SK-N-SH (cell line): ENCODE measurements at regions not wholly inside any gene's neighbourhood (a gene's known extent, or its start where the extent isn't known, plus 50 kb on each side); places are given as distances from the start of the nearest gene placed in this dataset.

Experiments used
- CTCF ChIA-PET: fragments of 300-600, 350-600 bp; formaldehyde crosslinking; extraction: SDS; loops from one replicate; lab custom pipeline; 2021; lab: Yijun Ruan, JAX
- POLR2A ChIA-PET: fragments of 350-600 bp; sonication (Branson Sonifier 250); formaldehyde crosslinking; extraction: SDS; loops from one replicate; lab custom pipeline; 2020; ENCODE audit warnings: antibody characterized with exemption, inconsistent platforms; lab: Yijun Ruan, JAX
- DNase-seq: peaks from one replicate; pipeline ENCODE4 v3.0.0; 2012
- H2AFZ ChIP-seq: fragments of 200-600 bp; sonication (generic); 2 replicates; pipeline ENCODE4 v1.8.1; 2016; ENCODE audit warnings: antibody characterized with exemption, mild to moderate bottlenecking, low read depth
- H3F3A ChIP-seq: fragments of 200-600 bp; sonication (generic); replicated peaks from 2 replicates; pipeline ENCODE3; 2016; ENCODE audit warnings: antibody characterized with exemption, mild to moderate bottlenecking; ENCODE audit not compliant: insufficient read depth
- H3K27ac ChIP-seq, 2 experiments: fragments of 200-500 bp in 1 of 2; fragments of 200-600 bp in 1 of 2; sonication (Bioruptor generic) in 1 of 2; sonication (generic), shearing (Covaris generic) in 1 of 2; 2 replicates each; pipeline versions ENCODE4 v1.5.1 to v1.6.1; 2014 to 2016; ENCODE audit warnings: low read depth in 2 of 2, inconsistent platforms in 1 of 2, low read length in 1 of 2, mild to moderate bottlenecking in 1 of 2, mixed read lengths in 1 of 2
- H3K27me3 ChIP-seq: fragments of 200-600 bp; sonication (generic), shearing (Covaris generic); 2 replicates; pipeline ENCODE4 v1.6.1; 2016; ENCODE audit warnings: mixed run types; ENCODE audit not compliant: insufficient read depth
- H3K36me3 ChIP-seq, 2 experiments: fragments of 200-500 bp in 1 of 2; fragments of 200-600 bp in 1 of 2; sonication (Bioruptor generic) in 1 of 2; sonication (generic) in 1 of 2; replicated peaks in 1 of 2; 2 replicates each; pipeline versions ENCODE3 to v1.5.1; 2014 to 2016; ENCODE audit warnings: low read length in 1 of 2, mild to moderate bottlenecking in 1 of 2; ENCODE audit not compliant: insufficient read depth in 2 of 2, control insufficient read depth in 1 of 2
- H3K4me1 ChIP-seq, 2 experiments: fragments of 200-500 bp in 1 of 2; fragments of 200-600 bp in 1 of 2; sonication (Bioruptor generic) in 1 of 2; sonication (generic), shearing (Covaris generic) in 1 of 2; 2 replicates each; pipeline versions ENCODE4 v1.5.1 to v1.6.1; 2014 to 2016; ENCODE audit warnings: low read depth in 1 of 2, low read length in 1 of 2, mixed run types in 1 of 2; ENCODE audit not compliant: insufficient read depth in 2 of 2, control insufficient read depth in 1 of 2
- H3K4me2 ChIP-seq: fragments of 200-600 bp; sonication (generic), shearing (Covaris generic); 2 replicates; pipeline ENCODE4 v1.6.1; 2017; ENCODE audit warnings: mixed run types
- H3K4me3 ChIP-seq, 2 experiments: fragments of 200-500 bp in 1 of 2; fragments of 200-600 bp in 1 of 2; sonication (Bioruptor generic) in 1 of 2; sonication (generic), shearing (Covaris generic) in 1 of 2; 2 replicates each; pipeline versions ENCODE4 v1.5.1 to v1.8.1; 2014 to 2016; ENCODE audit warnings: low read depth in 2 of 2, inconsistent platforms in 1 of 2, low read length in 1 of 2, mild to moderate bottlenecking in 1 of 2, mixed read lengths in 1 of 2, moderate library complexity in 1 of 2
- H3K79me2 ChIP-seq: fragments of 200-600 bp; sonication (generic); 2 replicates; pipeline ENCODE4 v1.8.1; 2017; ENCODE audit warnings: mild to moderate bottlenecking; ENCODE audit not compliant: insufficient read depth
- H3K9ac ChIP-seq: fragments of 200-600 bp; sonication (generic); 2 replicates; pipeline ENCODE4 v1.6.1; 2017; ENCODE audit warnings: mixed run types
- H3K9me2 ChIP-seq: fragments of 200-600 bp; sonication (generic); 2 replicates; pipeline ENCODE4 v1.6.1; 2017; ENCODE audit warnings: mixed run types
- H3K9me3 ChIP-seq: fragments of 200-600 bp; sonication (generic); 2 replicates; pipeline ENCODE4 v1.6.1; 2017; ENCODE audit warnings: mixed run types, mild to moderate bottlenecking, moderate library complexity
- H4K20me1 ChIP-seq: fragments of 200-600 bp; sonication (generic); 2 replicates; pipeline ENCODE4 v1.6.1; 2017; ENCODE audit warnings: mild to moderate bottlenecking, mixed run types; ENCODE audit not compliant: insufficient read depth
- CHD2 ChIP-seq: fragments of 150-350 bp; IDR thresholded peaks from 2 replicates; pipeline ENCODE4 v1.6.1; 2018; ENCODE audit warnings: low read length; ENCODE audit not compliant: partially characterized antibody
- CTCF ChIP-seq: fragments of 200-600 bp; sonication (generic); IDR thresholded peaks from 2 replicates; pipeline ENCODE4 v1.6.1; 2017; ENCODE audit warnings: antibody characterized with exemption, mild to moderate bottlenecking, moderate library complexity
- FOSL2 ChIP-seq: IDR thresholded peaks from 2 replicates; pipeline ENCODE4 v1.4.0; 2012; ENCODE audit warnings: low read depth, mild to moderate bottlenecking, moderate library complexity, borderline replicate concordance
- FOXJ3 ChIP-seq: sonication (generic); formaldehyde crosslinking; IDR thresholded peaks from 2 replicates; pipeline ENCODE4 v1.5.1; 2020; ENCODE audit warnings: mild to moderate bottlenecking, missing genetic modification reagents
- GABPA ChIP-seq: IDR thresholded peaks from 2 replicates; pipeline ENCODE4 v1.4.0; 2012; ENCODE audit warnings: low read depth, mild to moderate bottlenecking
- MAX ChIP-seq: IDR thresholded peaks from 2 replicates; pipeline ENCODE4 v1.4.0; 2012; ENCODE audit warnings: low read depth
- MXI1 ChIP-seq: IDR thresholded peaks from 2 replicates; pipeline ENCODE4 v1.6.1; 2012; ENCODE audit warnings: mild to moderate bottlenecking, low read depth, low read length, improper control_type of control experiment
- NFIC ChIP-seq: IDR thresholded peaks from 2 replicates; pipeline ENCODE4 v1.4.0; 2012; ENCODE audit warnings: borderline replicate concordance
- NRF1 ChIP-seq: IDR thresholded peaks from 2 replicates; pipeline ENCODE4 v1.6.1; 2012; ENCODE audit warnings: low read depth, mild to moderate bottlenecking, low read length
- POLR2AphosphoS5 ChIP-seq: IDR thresholded peaks from 2 replicates; pipeline ENCODE4 v1.6.1; 2012; ENCODE audit warnings: low read depth, low read length
- REST ChIP-seq: IDR thresholded peaks from 2 replicates; pipeline ENCODE4 v1.6.1; 2012; ENCODE audit warnings: mild to moderate bottlenecking, low read depth, low read length, moderate library complexity
- RFX5 ChIP-seq: IDR thresholded peaks from 2 replicates; pipeline ENCODE4 v1.6.1; 2012; ENCODE audit warnings: mild to moderate bottlenecking, improper control_type of control experiment, low read length
- RXRA ChIP-seq: IDR thresholded peaks from 2 replicates; pipeline ENCODE4 v1.4.0; 2012; ENCODE audit warnings: low read depth, mild to moderate bottlenecking, borderline replicate concordance
- SIN3A ChIP-seq: IDR thresholded peaks from 2 replicates; pipeline ENCODE4 v1.6.1; 2012; ENCODE audit warnings: low read depth, mild to moderate bottlenecking, low read length, moderate library complexity, borderline replicate concordance
- TAF1 ChIP-seq: IDR thresholded peaks from 2 replicates; pipeline ENCODE4 v1.6.1; 2012; ENCODE audit warnings: low read depth, mild to moderate bottlenecking, low read length, moderate library complexity, borderline replicate concordance
- TCF12 ChIP-seq: IDR thresholded peaks from 2 replicates; pipeline ENCODE4 v1.4.0; 2012
- YY1 ChIP-seq: IDR thresholded peaks from 2 replicates; pipeline ENCODE4 v1.4.0; 2012; ENCODE audit warnings: low read depth, mild to moderate bottlenecking
- ZBTB33 ChIP-seq: IDR thresholded peaks from 2 replicates; pipeline ENCODE4 v1.4.0; 2012; ENCODE audit warnings: low read depth, borderline replicate concordance
- WGBS: methylation state at CpG from one replicate; pipeline ENCODE4 v1.1.6; 2017; ENCODE audit warnings: low lambda C conversion rate; 5-methylcytosine and 5-hydroxymethylcytosine counted together

GRCh38 chrX:42399632-42400024 lies 378.3 kb downstream of the PPP1R2C start:
- H3K36me3 ChIP-seq, result no peaks in the 10 kb centered on the region
- CTCF ChIA-PET, result no interaction called here
- H3K9me3 ChIP-seq, result no peaks in the 10 kb centered on the region
- H3K4me2 ChIP-seq, result no peak overlapping the region
- H3K27me3 ChIP-seq, result no peaks in the 10 kb centered on the region
- H2AFZ ChIP-seq, result no peak overlapping the region
- H3K27ac ChIP-seq, result no peak overlapping the region
- H3K79me2 ChIP-seq, result no peaks in the 10 kb centered on the region
- no peaks in the 10 kb centered on the region for H3K4me1 ChIP-seq
- POLR2A ChIA-PET, result no interaction called here
- 30% methylated on average over 2 of the region's 2 CpGs for WGBS
- H3K4me3 ChIP-seq, result no peak overlapping the region
- no peak overlapping the region for H3K9ac ChIP-seq
- no peak for DNase-seq
- TF ChIP-seq MXI1 (no peak), FOXJ3 (CRISPR knock-in tag) (no peak), FOSL2 (no peak), RFX5 (no peak), POLR2AphosphoS5 (no peak), RXRA (no peak), MAX (no peak), GABPA (no peak), TCF12 (no peak), NRF1 (no peak), CTCF (no peak), YY1 (no peak), ZBTB33 (no peak), TAF1 (no peak), CHD2 (no peak), REST (no peak), NFIC (no peak), SIN3A (no peak)
- H3K9me2 ChIP-seq, result no peaks in the 10 kb centered on the region
- no peaks in the 10 kb centered on the region for H4K20me1 ChIP-seq
- H3F3A ChIP-seq, result no peaks in the 10 kb centered on the region
